ENCODE measurements at regions not wholly inside any gene's neighbourhood (a gene's known extent, or its start where the extent isn't known, plus 50 kb on each side); places are given as distances from the start of the nearest gene placed in this dataset.

DNA sequence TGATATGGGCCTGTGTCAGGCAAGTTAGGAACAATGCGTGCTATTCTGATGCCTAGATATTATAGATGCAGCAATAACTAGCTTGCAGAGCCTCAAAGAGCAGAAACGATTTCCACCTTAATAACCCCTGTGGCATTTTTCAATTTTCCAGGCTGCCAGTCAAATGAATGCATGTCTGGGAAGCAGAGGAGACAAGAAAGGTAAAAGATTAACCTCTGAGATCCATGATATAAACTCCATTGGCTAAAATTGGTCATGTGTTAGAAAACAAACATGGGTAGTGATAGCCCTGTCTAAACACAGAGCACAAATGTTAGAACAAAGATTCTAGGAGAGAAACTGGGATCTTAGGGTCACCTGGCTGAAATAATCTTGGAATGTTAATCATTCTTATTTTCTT lies 811.1 kb downstream of the DIAPH3 start:
- no peak for DNase-seq (ENCODE audit: low read depth)

DNA sequence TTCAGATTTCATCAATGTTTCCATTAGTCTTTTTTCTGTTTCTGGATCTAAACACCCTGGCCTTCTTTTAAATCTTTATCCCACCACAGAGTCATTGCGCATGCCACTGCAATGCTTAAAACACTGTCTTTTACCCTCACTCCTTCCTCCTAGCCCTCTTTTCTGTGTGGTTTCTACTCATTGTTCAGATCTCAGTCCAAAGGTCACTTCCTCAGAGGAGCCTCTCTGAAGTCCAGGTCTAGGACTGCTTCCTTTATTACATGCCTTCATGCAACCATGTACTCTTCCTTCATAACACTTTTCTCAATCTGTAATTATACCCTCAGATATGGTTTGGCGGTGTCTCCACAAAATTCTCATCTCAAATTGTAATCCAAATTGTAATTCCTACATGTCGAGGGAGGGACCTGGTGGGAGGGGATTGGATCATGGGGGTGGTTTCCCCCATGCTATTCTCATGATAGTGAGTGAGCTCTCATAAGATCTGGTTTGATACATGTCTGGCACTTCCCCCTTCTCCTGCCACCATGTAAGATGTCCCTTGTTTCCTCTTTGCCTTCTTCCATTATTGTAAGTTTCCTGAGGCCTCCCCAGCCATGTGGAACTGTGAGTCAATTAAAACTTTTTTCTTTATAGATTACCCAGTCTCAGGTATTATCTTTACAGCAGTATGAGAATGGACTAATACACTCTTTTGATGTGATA lies 808.9 kb downstream of the DIAPH3 start:
- DNase-seq (ENCODE audit: low read depth), result no peak

- DNase-seq (ENCODE audit: low read depth), result peak; percentile 56
Measured at GRCh38 chr13:59356607-59357006, 807.1 kb downstream of the DIAPH3 start.

GRCh38 chr13:59358014-59358413 lies 805.7 kb downstream of the DIAPH3 start:
- DNase-seq (ENCODE audit: low read depth), result no peak

- DNase-seq (ENCODE audit: low read depth), result peak; percentile 10
Measured at GRCh38 chr13:59360108-59360507, 803.6 kb downstream of the DIAPH3 start.

GRCh38 chr13:59360916-59361315 lies 802.8 kb downstream of the DIAPH3 start:
- no peak for DNase-seq (ENCODE audit: low read depth)

- DNase-seq (ENCODE audit: low read depth), result no peak
Measured at GRCh38 chr13:59363313-59363712, 800.4 kb downstream of the DIAPH3 start.

GRCh38 chr13:59363947-59364346 lies 799.8 kb downstream of the DIAPH3 start:
- DNase-seq (ENCODE audit: low read depth), result no peak

DNA sequence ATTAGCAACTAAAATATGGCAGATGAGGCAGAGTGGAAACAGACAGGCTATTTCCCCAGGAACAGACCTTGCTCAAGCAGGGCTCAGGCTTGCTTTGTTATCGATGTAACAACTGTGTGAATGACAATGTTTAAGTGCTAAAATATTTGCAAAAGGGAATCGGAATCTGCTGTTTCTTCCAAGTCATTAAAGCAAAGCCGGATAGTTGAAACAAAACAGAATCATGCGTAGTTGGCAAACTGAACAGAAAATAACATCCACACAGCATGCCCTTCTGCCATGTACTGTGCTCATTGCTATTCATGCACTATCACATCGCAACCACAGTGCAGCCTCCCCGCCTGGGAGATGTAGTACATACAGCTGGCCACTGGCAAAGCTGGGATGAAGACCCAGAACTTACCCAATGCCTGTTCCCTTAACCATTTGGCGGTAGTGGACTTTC lies 799.1 kb downstream of the DIAPH3 start:
- DNase-seq (ENCODE audit: low read depth), result no peak

DNA sequence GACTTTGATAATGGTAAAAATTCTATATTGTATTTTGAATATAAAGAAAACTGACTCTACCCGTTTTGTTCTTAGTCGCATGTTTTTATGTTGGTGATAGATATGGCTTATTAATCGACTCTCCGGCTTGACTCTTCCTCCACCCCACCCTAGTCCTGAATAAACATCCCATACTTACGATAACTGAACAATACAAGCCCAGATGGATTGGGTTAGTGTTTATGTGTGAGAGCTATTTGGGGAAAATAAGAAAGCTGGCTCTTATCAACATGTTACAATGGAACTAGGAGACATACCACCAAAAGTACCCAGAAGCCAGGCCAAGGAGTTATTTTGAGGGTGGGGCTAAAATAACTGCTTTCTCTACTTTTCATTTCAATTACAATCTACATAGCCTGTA lies 796.3 kb downstream of the DIAPH3 start:
- no peak for DNase-seq (ENCODE audit: low read depth)

DNA sequence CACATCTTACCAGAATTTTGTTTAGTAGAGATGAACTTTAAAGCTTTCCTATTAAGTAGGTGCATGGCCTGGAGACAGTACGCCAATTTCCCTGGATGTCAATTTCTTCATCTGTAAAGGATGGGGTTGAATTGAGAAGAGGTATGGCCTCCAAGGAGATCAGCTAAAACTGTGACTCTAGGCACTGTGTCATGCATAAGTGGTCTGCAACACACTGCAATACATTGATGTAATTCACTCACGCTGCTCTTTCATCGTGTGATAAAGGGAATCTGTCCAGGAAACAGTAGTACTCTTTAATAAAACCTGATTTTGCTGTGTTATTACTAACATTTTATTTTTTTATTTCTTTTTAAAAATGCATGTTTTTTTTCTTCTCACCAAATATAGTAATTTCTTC lies 795.8 kb downstream of the DIAPH3 start:
- DNase-seq (ENCODE audit: low read depth), result no peak

- no peak for DNase-seq (ENCODE audit: low read depth)
Measured at GRCh38 chr13:59368693-59369092, 795.0 kb downstream of the DIAPH3 start.

DNA sequence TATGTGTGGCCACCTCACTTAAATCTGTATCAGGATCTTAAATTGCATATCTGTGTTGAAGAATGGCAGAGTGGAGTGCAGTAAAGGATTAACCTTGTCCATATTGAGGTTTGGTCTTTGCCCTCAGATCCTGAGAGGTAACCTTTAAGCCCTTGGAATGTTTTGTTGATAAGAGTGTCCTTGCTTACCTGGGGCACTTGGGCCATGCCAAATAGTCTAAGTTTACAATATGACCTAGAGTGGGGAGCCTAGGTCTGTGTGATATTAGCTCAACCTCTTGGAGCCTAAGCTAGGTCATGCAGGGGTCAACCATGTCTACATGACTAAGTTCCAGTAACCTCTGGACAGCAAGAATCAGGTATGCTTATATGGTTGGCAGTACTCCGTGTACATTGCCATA lies 792.5 kb downstream of the DIAPH3 start:
- no peak for DNase-seq (ENCODE audit: low read depth)

DNA sequence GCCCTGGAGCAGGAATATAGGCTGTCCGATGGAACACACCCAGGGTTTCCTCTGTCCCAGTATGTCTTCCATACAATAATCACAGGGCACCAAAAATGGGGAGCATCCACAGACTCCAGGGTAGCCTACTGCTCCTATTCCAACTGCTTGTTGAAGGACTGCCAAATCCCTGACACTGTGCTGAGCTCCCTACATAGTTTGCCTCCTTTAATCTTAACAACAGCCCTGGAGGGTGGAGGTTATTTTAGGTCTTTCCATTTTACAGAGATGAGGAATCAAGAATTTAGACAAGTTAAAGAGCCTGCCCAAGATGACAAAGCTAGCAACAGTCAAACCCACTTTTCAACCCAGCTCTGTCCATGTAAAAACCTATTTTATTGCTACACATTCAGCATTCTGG lies 790.4 kb downstream of the DIAPH3 start:
- no peak for DNase-seq (ENCODE audit: low read depth)

DNA sequence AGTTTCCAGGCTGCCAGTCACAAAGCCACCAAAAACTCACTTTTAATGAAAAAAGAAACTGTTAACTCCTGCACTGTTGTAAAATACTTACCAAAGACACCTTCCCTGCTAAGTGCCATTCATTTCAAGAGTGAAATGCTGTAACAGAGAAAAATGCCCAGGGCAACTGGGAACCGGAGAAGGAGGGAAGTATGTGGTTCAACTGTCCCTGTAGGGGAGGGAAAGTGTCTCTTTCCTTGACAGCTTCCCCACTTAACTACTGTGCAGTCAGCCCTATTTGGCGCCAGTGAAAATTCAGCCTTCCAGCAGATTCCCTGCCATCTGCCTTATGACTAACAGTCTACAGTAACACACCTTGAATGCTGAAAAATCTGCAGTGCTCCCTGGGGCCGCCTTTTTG lies 789.0 kb downstream of the DIAPH3 start:
- DNase-seq (ENCODE audit: low read depth), result no peak

GRCh38 chr13:59384154-59384553 lies 779.6 kb downstream of the DIAPH3 start:
- DNase-seq (ENCODE audit: low read depth), result no peak

DNA sequence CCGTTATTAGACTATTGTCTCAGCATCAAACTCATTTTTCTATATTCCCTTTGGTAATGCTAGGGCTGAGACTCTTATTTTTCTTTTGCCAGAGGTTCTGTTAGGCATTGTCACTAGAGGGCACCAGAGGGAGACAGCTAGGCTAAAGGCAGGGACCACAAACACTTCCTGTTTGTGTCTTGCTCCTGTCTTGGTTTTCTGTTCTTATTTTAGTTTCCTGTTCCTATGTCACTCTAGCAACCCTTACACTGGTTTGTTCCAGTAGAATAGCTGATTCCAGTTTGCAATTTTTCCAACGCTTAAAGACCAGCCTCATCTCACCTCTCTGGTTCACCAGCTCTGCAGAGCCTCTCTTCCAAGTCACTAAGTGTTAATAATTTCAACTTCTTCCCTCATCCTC lies 772.0 kb downstream of the DIAPH3 start:
- peak; percentile 82 for DNase-seq (ENCODE audit: low read depth)

- no peak for DNase-seq (ENCODE audit: low read depth)
Measured at GRCh38 chr13:59392328-59392727, 771.4 kb downstream of the DIAPH3 start.

GRCh38 chr13:59394496-59394895 lies 769.2 kb downstream of the DIAPH3 start:
- DNase-seq (ENCODE audit: low read depth), result no peak

GRCh38 chr13:59398127-59398526 lies 765.6 kb downstream of the DIAPH3 start:
- peak; percentile 14 for DNase-seq (ENCODE audit: low read depth)

- DNase-seq (ENCODE audit: low read depth), result no peak
Measured at GRCh38 chr13:59398661-59399060, 765.1 kb downstream of the DIAPH3 start.

DNA sequence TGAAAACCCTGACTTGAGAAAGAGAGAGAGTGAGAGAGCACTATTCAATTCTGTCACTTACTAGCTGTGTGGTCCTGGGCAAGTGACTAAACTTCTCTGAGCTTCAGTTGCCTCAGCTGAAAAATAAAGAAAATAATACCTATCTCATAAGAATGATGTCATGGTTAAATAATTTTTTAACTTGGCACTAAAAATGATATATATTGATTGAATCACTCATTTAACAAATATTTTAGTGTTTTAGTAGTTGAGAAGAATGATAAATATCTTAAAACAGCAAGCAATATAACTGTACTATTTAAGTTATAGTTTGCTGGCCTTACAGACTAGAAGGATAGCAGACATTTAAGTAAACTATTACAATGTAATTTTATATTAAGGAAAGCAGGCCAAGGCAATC lies 764.2 kb downstream of the DIAPH3 start:
- no peak for DNase-seq (ENCODE audit: low read depth)

DNA sequence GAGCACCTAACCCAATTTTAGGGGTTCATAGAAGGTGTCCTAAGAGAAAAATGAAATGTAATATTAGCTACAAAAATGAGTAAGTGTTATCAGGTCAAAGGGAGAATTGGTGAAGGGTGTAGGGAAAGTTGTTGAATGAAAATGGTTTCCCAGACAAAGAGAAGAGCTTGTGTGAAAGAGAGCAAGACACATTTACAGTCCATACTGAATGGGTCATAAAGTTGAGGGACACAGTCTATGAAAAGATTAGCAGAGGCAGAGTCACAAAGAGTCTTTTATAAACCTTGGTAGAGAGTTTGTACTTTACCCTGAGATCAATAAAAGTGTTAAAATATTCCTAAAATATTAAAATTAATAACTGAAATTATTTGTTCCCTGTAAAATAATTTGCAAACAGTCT lies 759.4 kb downstream of the DIAPH3 start:
- no peak for DNase-seq (ENCODE audit: low read depth)

DNA sequence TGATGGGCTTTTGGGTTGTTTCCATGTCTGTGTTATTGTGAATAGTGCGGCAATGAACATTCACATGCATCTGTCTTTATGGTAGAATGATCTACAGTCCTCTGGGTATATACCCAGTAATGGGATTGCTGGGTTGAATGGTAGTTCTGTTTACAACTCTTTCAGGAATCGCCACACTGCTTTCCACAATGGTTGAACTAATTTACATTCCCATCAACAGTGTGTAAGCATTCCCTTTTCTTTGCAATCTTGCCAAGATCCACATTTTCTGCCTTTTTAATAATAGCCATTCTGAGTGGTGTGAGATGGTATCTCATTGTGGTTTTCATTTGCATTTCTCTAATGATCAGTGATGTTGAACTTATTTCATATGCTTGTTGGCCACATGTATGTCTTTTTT lies 756.5 kb downstream of the DIAPH3 start:
- DNase-seq (ENCODE audit: low read depth), result peak; percentile 58

Data from EH (cell line).